GM21619 (cell line): ENCODE measurements at regions not wholly inside any gene's neighbourhood (a gene's known extent, or its start where the extent isn't known, plus 50 kb on each side); places are given as distances from the start of the nearest gene placed in this dataset.
"Not testable (repeated sequence)": the region's sequence is repeated elsewhere in the genome, so short reads cannot be mapped to it uniquely, and the experiment has no call there.

Experiments used
- ATAC-seq: cut with Tn5 transposase; IDR thresholded peaks from one replicate; pipeline ENCODE4 v1.9.1; 2021; ENCODE audit not compliant: unreplicated experiment

- not testable (repeated sequence) for ATAC-seq
Measured at GRCh38 chr7:34581698-34582097, 76.3 kb upstream of the NPSR1 start.

DNA sequence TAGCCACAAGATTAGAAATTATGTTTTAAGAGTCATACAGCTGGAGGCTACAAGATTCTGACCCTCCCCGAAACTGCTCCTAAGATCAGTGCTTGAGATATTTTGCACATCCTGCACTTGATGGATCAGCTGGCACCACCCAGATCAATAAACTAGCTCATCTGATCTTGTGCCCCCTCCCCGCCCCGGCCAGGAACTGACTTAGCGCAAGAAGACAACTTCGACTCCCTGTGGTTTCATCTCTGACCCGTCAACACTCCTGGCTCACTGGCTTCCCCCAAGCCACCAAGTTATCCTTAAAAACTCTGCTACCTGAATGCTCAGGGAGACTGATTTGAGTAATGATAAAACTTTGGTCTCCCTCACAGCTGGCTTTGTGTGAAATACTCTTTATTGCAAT is 73.5 kb upstream of the NPSR1 start:
- ATAC-seq, result no peak

DNA sequence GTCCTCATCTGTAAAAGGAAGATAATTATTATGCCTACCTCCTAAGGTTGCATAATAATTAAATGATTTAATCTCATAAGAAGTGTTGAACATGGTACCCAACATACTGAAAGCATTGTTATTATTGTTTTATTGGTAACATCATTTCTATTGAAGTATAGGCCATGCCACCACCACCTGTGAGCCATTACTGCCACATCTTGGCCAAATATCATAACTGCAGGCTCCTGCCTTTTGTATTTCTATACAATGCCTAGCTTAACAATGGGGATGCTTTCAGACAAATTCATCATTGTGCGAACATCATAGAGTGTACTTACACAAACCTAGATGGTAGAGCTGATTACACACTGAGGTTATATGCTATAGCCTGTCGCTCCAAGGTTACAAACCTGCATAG is 61.1 kb upstream of the NPSR1 start:
- no peak for ATAC-seq

DNA sequence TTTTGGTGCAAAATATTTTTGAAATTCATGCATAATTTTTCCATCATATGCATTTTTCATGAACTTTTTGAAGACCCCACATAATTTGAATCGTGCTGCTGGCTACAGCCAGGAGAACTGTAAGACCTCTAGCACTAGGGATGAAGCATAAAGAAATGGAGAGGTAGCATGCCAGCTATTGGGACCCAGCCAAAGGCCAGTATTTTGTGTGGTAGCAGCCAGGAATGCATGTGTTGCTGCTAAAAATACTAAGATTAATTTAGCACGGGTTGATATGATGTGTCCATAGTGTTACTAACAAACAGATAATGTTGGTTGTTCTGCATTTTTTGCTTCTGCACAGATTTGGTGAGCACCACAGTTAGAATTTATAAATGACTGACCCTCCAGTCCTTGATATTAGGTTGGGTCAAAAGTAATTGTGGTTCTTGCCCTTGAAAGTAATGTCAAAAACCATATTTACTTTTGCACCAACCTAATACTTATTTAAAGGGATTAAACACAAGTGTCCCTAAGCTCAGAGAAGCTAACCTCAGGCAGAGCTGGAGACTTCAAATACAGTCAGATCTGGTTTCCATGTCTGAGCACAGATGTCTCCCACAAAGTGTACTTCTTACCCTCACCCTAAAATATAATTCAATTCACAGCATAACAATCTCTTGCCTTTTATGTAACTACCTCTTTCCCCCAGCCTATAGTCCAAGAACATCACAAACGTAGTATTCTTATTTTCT is 54.1 kb upstream of the NPSR1 start:
- no peak for ATAC-seq
